Body of pancreas (tissue), 4 donors: ENCODE measurements at regions not wholly inside any gene's neighbourhood (a gene's known extent, or its start where the extent isn't known, plus 50 kb on each side); places are given as distances from the start of the nearest gene placed in this dataset.

ENCODE experiments used
- ATAC-seq: fragments of 150-250 bp; one replicate; pipeline ENCODE4 v1.9.1; 2016
- DNase-seq, 4 donors: peaks; one replicate each; pipeline ENCODE4 v3.0.0-alpha.2; 2019
- H3K27ac ChIP-seq, 4 donors: fragments of 200-600 bp; sonication (generic); 1 replicate in 3 of 4; 2 replicates in 1 of 4; pipeline versions ENCODE4 v1.5.1 to v1.6.1; 2016 to 2019; ENCODE audit warnings: mild to moderate bottlenecking in 1 of 4, mixed read lengths in 1 of 4, moderate library complexity in 1 of 4
- H3K27me3 ChIP-seq, 2 donors: fragments of 200-600 bp; sonication (generic); one replicate each; pipeline ENCODE4 v1.6.0; 2016; ENCODE audit warnings: mild to moderate bottlenecking in 1 of 2
- H3K36me3 ChIP-seq, 2 donors: fragments of 200-600 bp; sonication (generic); replicated peaks in 1 of 2; 2 replicates each; pipeline ENCODE4 v1.5.1; 2016; ENCODE audit warnings: low read depth in 2 of 2; ENCODE audit not compliant: insufficient read depth in 1 of 2
- H3K4me1 ChIP-seq: fragments of 200-600 bp; sonication (generic); one replicate; pipeline ENCODE4 v1.6.0; 2016
- H3K4me3 ChIP-seq, 2 donors: fragments of 200-600 bp; sonication (generic); 1 replicate in 1 of 2; 2 replicates in 1 of 2; pipeline ENCODE4 v1.5.1; 2016 to 2019
- H3K9me3 ChIP-seq, 3 donors: fragments of 200-600 bp; sonication (generic); 1 replicate in 2 of 3; 2 replicates in 1 of 3; pipeline ENCODE4 v1.5.1; 2016
- CTCF ChIP-seq, 7 experiments: fragments of 450-650 bp in 4 of 7; fragments of 200-600 bp in 3 of 7; sonication (generic) in 3 of 7; IDR thresholded peaks; one replicate each; pipeline ENCODE4 v1.5.1; 2016 to 2019; ENCODE audit warnings: antibody characterized with exemption in 7 of 7
- POLR2A ChIP-seq, 3 donors: fragments of 450-650 bp; IDR thresholded peaks; one replicate each; pipeline ENCODE4 v1.6.1; 2016; ENCODE audit warnings: antibody characterized with exemption in 3 of 3, mild to moderate bottlenecking in 2 of 3
- WGBS, 2 donors: methylation state at CpG; one replicate each; pipeline ENCODE4 v1.1.5; 2017; 5-methylcytosine and 5-hydroxymethylcytosine counted together
- intact Hi-C: fragments of 100-400 bp; cut with DNase I; formaldehyde crosslinking; loops from one replicate; pipeline ENCODE4 v1.15.1; 2023

- TF ChIP-seq CTCF (IDR thresholded peaks at IDR 0.05) = no peak
- no peak for TF ChIP-seq POLR2A (IDR thresholded peaks at IDR 0.05)
- Histone ChIP-seq H3K9me3 (no peaks in the 10 kb centered on the region), H3K4me1 (no peaks in the 10 kb centered on the region), H3K27ac (no peak overlapping the region), H3K27me3 (no peaks in the 10 kb centered on the region), H3K36me3 (no peaks in the 10 kb centered on the region), H3K4me3 (no peak overlapping the region)
- ATAC-seq (no peak), DNase-seq (no peak)
- WGBS, 2 donors = 23 to 28% methylated on average over 1 of the region's 1 CpG
- intact Hi-C loops = no loop called here
Measured at GRCh38 chr2:207450186-207450585, 79.6 kb upstream of the CREB1 start.

GRCh38 chr2:207458582-207458981, 71.2 kb upstream of the CREB1 start:
- no peak overlapping the region for H3K4me3 ChIP-seq
- H3K27ac ChIP-seq = no peak overlapping the region
- DNase-seq (no peak), ATAC-seq (no peak)
- no peaks in the 10 kb centered on the region for H3K4me1 ChIP-seq
- no peaks in the 10 kb centered on the region for H3K27me3 ChIP-seq
- no peaks in the 10 kb centered on the region for H3K9me3 ChIP-seq
- H3K36me3 ChIP-seq = no peaks in the 10 kb centered on the region
- TF ChIP-seq POLR2A (IDR thresholded peaks at IDR 0.05) (no peak), CTCF (IDR thresholded peaks at IDR 0.05) (no peak)
- WGBS, 2 donors = 93 to 97% methylated on average over 5 of the region's 5 CpGs
- intact Hi-C loops = no loop called here

- intact Hi-C loops = no loop called here
- no peaks in the 10 kb centered on the region for H3K36me3 ChIP-seq
- WGBS, 2 donors = 57 to 63% methylated on average over 7 of the region's 7 CpGs
- DNase-seq (no peak), ATAC-seq (no peak)
- H3K9me3 ChIP-seq = no peaks in the 10 kb centered on the region
- H3K27ac ChIP-seq = no peak overlapping the region
- TF ChIP-seq CTCF (IDR thresholded peaks at IDR 0.05) (no peak), POLR2A (IDR thresholded peaks at IDR 0.05) (no peak)
- H3K4me1 ChIP-seq = no peaks in the 10 kb centered on the region
- no peaks in the 10 kb centered on the region for H3K27me3 ChIP-seq
- no peak overlapping the region for H3K4me3 ChIP-seq
Measured at GRCh38 chr2:207459990-207460757, 69.6 kb upstream of the CREB1 start.

- Histone ChIP-seq H3K27ac (no peak overlapping the region), H3K4me1 (no peaks in the 10 kb centered on the region), H3K4me3 (no peak overlapping the region), H3K36me3 (no peaks in the 10 kb centered on the region), H3K9me3 (no peaks in the 10 kb centered on the region), H3K27me3 (no peaks in the 10 kb centered on the region)
- 88% methylated on average over 8 of the region's 8 CpGs for WGBS, 2 donors
- intact Hi-C loops = no loop called here
- ATAC-seq (no peak), DNase-seq (no peak)
- no peak for TF ChIP-seq CTCF (IDR thresholded peaks at IDR 0.05)
- no peak for TF ChIP-seq POLR2A (IDR thresholded peaks at IDR 0.05)
Measured at GRCh38 chr2:207463433-207463832, 66.3 kb upstream of the CREB1 start.

- no peaks in the 10 kb centered on the region for H3K4me1 ChIP-seq
- no peaks in the 10 kb centered on the region for H3K27me3 ChIP-seq
- ATAC-seq (no peak), DNase-seq (no peak)
- no peaks in the 10 kb centered on the region for H3K36me3 ChIP-seq
- intact Hi-C loops = no loop called here
- H3K9me3 ChIP-seq = no peaks in the 10 kb centered on the region
- TF ChIP-seq POLR2A (IDR thresholded peaks at IDR 0.05) (no peak), CTCF (IDR thresholded peaks at IDR 0.05) (no peak)
- H3K27ac ChIP-seq = no peak overlapping the region
- WGBS, 2 donors = 77 to 87% methylated on average over 10 of the region's 10 CpGs
- H3K4me3 ChIP-seq = no peak overlapping the region
Measured at GRCh38 chr2:207464007-207464406, 65.8 kb upstream of the CREB1 start.
